ENCODE measurements at regions not wholly inside any gene's neighbourhood (a gene's known extent, or its start where the extent isn't known, plus 50 kb on each side); places are given as distances from the start of the nearest gene placed in this dataset.

GRCh38 chr18:28458751-28459150 lies 281.8 kb upstream of the CDH2 start:
- DNase-seq (ENCODE audit: low read depth in 2 of 2): no peak
- Histone ChIP-seq H2AFZ (ENCODE audit: low read length) (no peak overlapping the region), H3K9ac (ENCODE audit: insufficient read depth, low read length) (no peak overlapping the region), H3K4me2 (ENCODE audit: extremely low read depth, insufficient read depth, low read length) (no peak overlapping the region), H3K9me3 (ENCODE audit: control insufficient read depth, insufficient read depth, low read depth, low read length) (no peaks in the 10 kb centered on the region), H4K20me1 (ENCODE audit: control insufficient read depth, extremely low read depth, insufficient read depth, low read length) (no peaks in the 10 kb centered on the region), H3K4me1 (ENCODE audit: control insufficient read depth, extremely low read depth, insufficient read depth, low read length) (no peaks in the 10 kb centered on the region), H3K27me3 (ENCODE audit: control insufficient read depth, insufficient read depth, low read length) (no peaks in the 10 kb centered on the region), H3K79me2 (ENCODE audit: control insufficient read depth, insufficient read depth, low read length) (no peaks in the 10 kb centered on the region), H3K27ac (ENCODE audit: insufficient read depth, low read length) (no peak overlapping the region), H3K4me3 (replicated peaks in 1 of 4; ENCODE audit: control extremely low read depth in 1 of 4, insufficient read depth in 1 of 4, low read depth in 3 of 4, low read length in 4 of 4) (no peak overlapping the region), H3K36me3 (ENCODE audit: control insufficient read depth, insufficient read depth, low read length) (no peaks in the 10 kb centered on the region)
- TF ChIP-seq CTCF (conservative IDR thresholded peaks at IDR 0.05 in 1 of 2, IDR thresholded peaks at IDR 0.05 in 1 of 2; ENCODE audit: low read depth in 1 of 2, low read length in 2 of 2): no peak
- TF ChIP-seq EZH2 (IDR thresholded peaks at IDR 0.05; ENCODE audit: low read length, missing control alignments): no peak

DNA sequence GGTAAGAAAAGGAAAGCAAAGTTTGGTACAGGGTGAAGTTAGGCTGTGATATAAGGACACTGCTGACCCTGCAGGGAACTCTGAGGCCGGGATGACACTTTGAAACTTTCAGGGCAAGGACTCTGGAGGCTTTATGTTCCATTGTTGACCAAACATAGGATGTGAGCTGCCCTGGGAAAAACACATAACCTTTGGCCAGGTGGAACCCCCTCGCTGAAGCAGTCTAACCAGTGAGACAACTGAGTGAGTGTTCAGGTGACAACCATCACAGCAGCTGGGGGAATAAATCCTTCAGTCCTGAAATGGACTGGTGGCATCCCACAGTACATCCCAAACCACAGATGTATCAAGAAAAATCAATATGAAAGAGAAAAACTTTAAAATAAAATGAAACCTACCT lies 280.9 kb upstream of the CDH2 start:
- H2AFZ ChIP-seq (ENCODE audit: low read length): no peak overlapping the region
- TF ChIP-seq CTCF (conservative IDR thresholded peaks at IDR 0.05 in 1 of 2, IDR thresholded peaks at IDR 0.05 in 1 of 2; ENCODE audit: low read depth in 1 of 2, low read length in 2 of 2): no peak
- TF ChIP-seq EZH2 (IDR thresholded peaks at IDR 0.05; ENCODE audit: low read length, missing control alignments): no peak
- H3K79me2 ChIP-seq (ENCODE audit: control insufficient read depth, insufficient read depth, low read length): no peaks in the 10 kb centered on the region
- no peaks in the 10 kb centered on the region for H3K27me3 ChIP-seq (ENCODE audit: control insufficient read depth, insufficient read depth, low read length)
- no peaks in the 10 kb centered on the region for H3K36me3 ChIP-seq (ENCODE audit: control insufficient read depth, insufficient read depth, low read length)
- H4K20me1 ChIP-seq (ENCODE audit: control insufficient read depth, extremely low read depth, insufficient read depth, low read length): no peaks in the 10 kb centered on the region
- H3K27ac ChIP-seq (ENCODE audit: insufficient read depth, low read length): no peak overlapping the region
- H3K4me3 ChIP-seq (replicated peaks in 1 of 4; ENCODE audit: control extremely low read depth in 1 of 4, insufficient read depth in 1 of 4, low read depth in 3 of 4, low read length in 4 of 4): no peak overlapping the region
- H3K9me3 ChIP-seq (ENCODE audit: control insufficient read depth, insufficient read depth, low read depth, low read length): no peaks in the 10 kb centered on the region
- no peak overlapping the region for H3K9ac ChIP-seq (ENCODE audit: insufficient read depth, low read length)
- H3K4me1 ChIP-seq (ENCODE audit: control insufficient read depth, extremely low read depth, insufficient read depth, low read length): no peaks in the 10 kb centered on the region
- no peak overlapping the region for H3K4me2 ChIP-seq (ENCODE audit: extremely low read depth, insufficient read depth, low read length)
- no peak for DNase-seq (ENCODE audit: low read depth in 2 of 2)

DNA sequence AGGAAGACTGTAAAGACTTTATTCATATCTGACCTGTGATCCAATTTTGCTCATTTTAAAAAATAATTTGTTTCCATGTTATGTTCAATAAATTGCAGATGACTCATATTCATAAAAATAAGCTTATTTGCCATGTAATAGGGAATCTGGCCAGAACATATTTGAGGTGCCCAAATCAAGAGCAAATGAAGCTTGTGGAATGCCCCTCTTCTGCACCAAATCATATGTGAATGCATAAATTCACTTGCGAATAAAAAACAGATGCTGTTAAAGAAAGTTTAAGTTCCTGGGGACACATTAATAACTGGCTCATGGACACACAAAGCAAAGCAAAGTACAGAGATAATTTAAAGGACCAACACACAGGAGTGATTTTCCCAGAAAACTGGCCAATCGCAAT lies 279.0 kb upstream of the CDH2 start:
- H3K4me1 ChIP-seq (ENCODE audit: control insufficient read depth, extremely low read depth, insufficient read depth, low read length): no peaks in the 10 kb centered on the region

More for the DNA sequence above, 279.0 kb upstream of the CDH2 start:
- no peaks in the 10 kb centered on the region for H3K36me3 ChIP-seq (ENCODE audit: control insufficient read depth, insufficient read depth, low read length)
- no peaks in the 10 kb centered on the region for H4K20me1 ChIP-seq (ENCODE audit: control insufficient read depth, extremely low read depth, insufficient read depth, low read length)
- H2AFZ ChIP-seq (ENCODE audit: low read length): no peak overlapping the region
- no peak overlapping the region for H3K27ac ChIP-seq (ENCODE audit: insufficient read depth, low read length)
- DNase-seq (ENCODE audit: low read depth in 2 of 2): no peak
- H3K27me3 ChIP-seq (ENCODE audit: control insufficient read depth, insufficient read depth, low read length): no peaks in the 10 kb centered on the region
- no peak overlapping the region for H3K9ac ChIP-seq (ENCODE audit: insufficient read depth, low read length)
- no peaks in the 10 kb centered on the region for H3K79me2 ChIP-seq (ENCODE audit: control insufficient read depth, insufficient read depth, low read length)
- H3K4me2 ChIP-seq (ENCODE audit: extremely low read depth, insufficient read depth, low read length): no peak overlapping the region
- no peaks in the 10 kb centered on the region for H3K9me3 ChIP-seq (ENCODE audit: control insufficient read depth, insufficient read depth, low read depth, low read length)
- TF ChIP-seq CTCF (conservative IDR thresholded peaks at IDR 0.05 in 1 of 2, IDR thresholded peaks at IDR 0.05 in 1 of 2; ENCODE audit: low read depth in 1 of 2, low read length in 2 of 2) (no peak), EZH2 (IDR thresholded peaks at IDR 0.05; ENCODE audit: low read length, missing control alignments) (no peak)
- no peak overlapping the region for H3K4me3 ChIP-seq (replicated peaks in 1 of 4; ENCODE audit: control extremely low read depth in 1 of 4, insufficient read depth in 1 of 4, low read depth in 3 of 4, low read length in 4 of 4)

All from fibroblast of lung (primary cell).